Stimulated activated CD8-positive, alpha-beta memory T cell treated with anti-CD3 and anti-CD28 coated beads, Interleukin-15, amount 100 ng/mL, for 4 hours (primary cell): ENCODE measurements at regions not wholly inside any gene's neighbourhood (a gene's known extent, or its start where the extent isn't known, plus 50 kb on each side); places are given as distances from the start of the nearest gene placed in this dataset.

ENCODE experiments used
- DNase-seq, 2 donors: peaks; one replicate each; pipeline ENCODE4 v3.0.0-alpha.2; 2020; ENCODE audit warnings: low read depth in 2 of 2

GRCh38 chr11:122348659-122349409, 232.8 kb upstream of the BLID start:
- DNase-seq = no peak

GRCh38 chr11:122346006-122346405, 230.0 kb upstream of the BLID start:
- DNase-seq = no peak

GRCh38 chr11:122345586-122345985, 229.6 kb upstream of the BLID start:
- no peak for DNase-seq

- no peak for DNase-seq
Measured at GRCh38 chr11:122344215-122344614, 228.2 kb upstream of the BLID start.

GRCh38 chr11:122343210-122343609, 227.2 kb upstream of the BLID start:
- no peak for DNase-seq

GRCh38 chr11:122342089-122342744, 226.2 kb upstream of the BLID start:
- DNase-seq = no peak

- DNase-seq = no peak
Measured at GRCh38 chr11:122341477-122341876, 225.5 kb upstream of the BLID start.

- DNase-seq = no peak
Measured at GRCh38 chr11:122340607-122341290, 224.7 kb upstream of the BLID start.

GRCh38 chr11:122339436-122340060, 223.5 kb upstream of the BLID start:
- no peak for DNase-seq

GRCh38 chr11:122337704-122338103, 221.7 kb upstream of the BLID start:
- DNase-seq = no peak

GRCh38 chr11:122337241-122337640, 221.2 kb upstream of the BLID start:
- DNase-seq = no peak

GRCh38 chr11:122336706-122337105, 220.7 kb upstream of the BLID start:
- DNase-seq = no peak

GRCh38 chr11:122334546-122335339, 218.7 kb upstream of the BLID start:
- DNase-seq = no peak

GRCh38 chr11:122333467-122333866, 217.5 kb upstream of the BLID start:
- DNase-seq = no peak

- no peak for DNase-seq
Measured at GRCh38 chr11:122331079-122331478, 215.1 kb upstream of the BLID start.

GRCh38 chr11:122330279-122330965, 214.4 kb upstream of the BLID start:
- DNase-seq = no peak

- no peak for DNase-seq
Measured at GRCh38 chr11:122327528-122327927, 211.5 kb upstream of the BLID start.

- no peak for DNase-seq
Measured at GRCh38 chr11:122323754-122324421, 207.9 kb upstream of the BLID start.

GRCh38 chr11:122322329-122322728, 206.3 kb upstream of the BLID start:
- DNase-seq = no peak

- no peak for DNase-seq
Measured at GRCh38 chr11:122320671-122321070, 204.7 kb upstream of the BLID start.
